Effector memory CD8-positive, alpha-beta T cell (primary cell): ENCODE measurements at regions not wholly inside any gene's neighbourhood (a gene's known extent, or its start where the extent isn't known, plus 50 kb on each side); places are given as distances from the start of the nearest gene placed in this dataset.
A peak's percentile ranks its signal among the peaks of the same experiment; 100 is the strongest.
"Not testable (repeated sequence)": the region's sequence is repeated elsewhere in the genome, so short reads cannot be mapped to it uniquely, and the experiment has no call there.

ENCODE experiments used
- ATAC-seq: fragments of 150-1000 bp; cut with Tn5 transposase; replicated peaks from 2 replicates; pipeline ENCODE4 v1.10.0; 2021; ENCODE audit warnings: mild to moderate bottlenecking, moderate library complexity
- DNase-seq, 3 experiments: peaks; one replicate each; pipeline ENCODE4 v3.0.0; 2021
- H3K27ac Mint-ChIP-seq, 2 donors: one replicate each; pipeline ENCODE4 v1.8.0; 2022; ENCODE audit warnings: mild to moderate bottlenecking in 2 of 2, mixed read lengths in 2 of 2, moderate library complexity in 2 of 2
- H3K27me3 Mint-ChIP-seq, 2 donors: one replicate each; pipeline ENCODE4 v1.8.0; 2022; ENCODE audit warnings: mixed read lengths in 2 of 2
- H3K36me3 Mint-ChIP-seq: one replicate; pipeline ENCODE4 v1.8.0; 2022; ENCODE audit warnings: mild to moderate bottlenecking, moderate library complexity, mixed read lengths; ENCODE audit not compliant: insufficient read depth
- H3K4me1 Mint-ChIP-seq, 2 donors: one replicate each; pipeline ENCODE4 v1.8.0; 2022; ENCODE audit warnings: low read depth in 2 of 2, mixed read lengths in 2 of 2
- H3K4me3 Mint-ChIP-seq, 2 donors: one replicate each; pipeline ENCODE4 v1.8.0; 2022; ENCODE audit warnings: mild to moderate bottlenecking in 2 of 2, mixed read lengths in 2 of 2, moderate library complexity in 2 of 2
- H3K9me3 Mint-ChIP-seq, 2 donors: one replicate each; pipeline ENCODE4 v1.8.0; 2022; ENCODE audit warnings: mixed read lengths in 2 of 2

GRCh38 chr9:63781817-63782439 lies 1503.1 kb downstream of the FOXD4L5 start:
- not testable (repeated sequence) for H3K27me3 Mint-ChIP-seq, H3K9me3 Mint-ChIP-seq, H3K4me3 Mint-ChIP-seq, H3K4me1 Mint-ChIP-seq, DNase-seq, H3K27ac Mint-ChIP-seq, H3K36me3 Mint-ChIP-seq
- peak; percentile 39 for ATAC-seq

GRCh38 chr9:63781390-63781789 lies 1503.6 kb downstream of the FOXD4L5 start:
- H3K4me3 Mint-ChIP-seq, H3K27ac Mint-ChIP-seq, DNase-seq, H3K27me3 Mint-ChIP-seq, H3K9me3 Mint-ChIP-seq, H3K36me3 Mint-ChIP-seq, H3K4me1 Mint-ChIP-seq: not testable (repeated sequence)
- ATAC-seq, result peak; percentile 100

GRCh38 chr9:63776220-63776619 lies 1508.8 kb downstream of the FOXD4L5 start:
- not testable (repeated sequence) for H3K27me3 Mint-ChIP-seq, ATAC-seq, H3K27ac Mint-ChIP-seq, H3K36me3 Mint-ChIP-seq, H3K4me3 Mint-ChIP-seq, DNase-seq, H3K4me1 Mint-ChIP-seq, H3K9me3 Mint-ChIP-seq

DNA sequence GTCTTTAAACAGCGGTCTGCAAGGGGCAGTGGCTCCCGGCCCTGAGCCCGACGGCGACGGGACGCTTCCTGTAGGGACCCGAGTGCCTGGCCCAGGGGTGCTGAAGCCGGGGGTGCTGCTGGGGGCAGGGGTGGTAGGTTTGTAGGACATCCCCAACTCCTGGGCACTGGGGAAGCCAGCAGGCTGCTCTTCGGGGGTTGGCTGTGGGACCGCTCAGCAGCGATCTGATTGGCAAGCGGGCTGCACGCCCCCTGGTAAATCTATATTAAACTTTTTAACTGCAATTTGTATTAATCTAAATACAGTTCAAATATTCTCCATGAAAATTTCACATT lies 1510.0 kb downstream of the FOXD4L5 start:
- H3K36me3 Mint-ChIP-seq, H3K9me3 Mint-ChIP-seq, H3K4me3 Mint-ChIP-seq, H3K27ac Mint-ChIP-seq, H3K27me3 Mint-ChIP-seq, DNase-seq, H3K4me1 Mint-ChIP-seq, ATAC-seq: not testable (repeated sequence)

DNA sequence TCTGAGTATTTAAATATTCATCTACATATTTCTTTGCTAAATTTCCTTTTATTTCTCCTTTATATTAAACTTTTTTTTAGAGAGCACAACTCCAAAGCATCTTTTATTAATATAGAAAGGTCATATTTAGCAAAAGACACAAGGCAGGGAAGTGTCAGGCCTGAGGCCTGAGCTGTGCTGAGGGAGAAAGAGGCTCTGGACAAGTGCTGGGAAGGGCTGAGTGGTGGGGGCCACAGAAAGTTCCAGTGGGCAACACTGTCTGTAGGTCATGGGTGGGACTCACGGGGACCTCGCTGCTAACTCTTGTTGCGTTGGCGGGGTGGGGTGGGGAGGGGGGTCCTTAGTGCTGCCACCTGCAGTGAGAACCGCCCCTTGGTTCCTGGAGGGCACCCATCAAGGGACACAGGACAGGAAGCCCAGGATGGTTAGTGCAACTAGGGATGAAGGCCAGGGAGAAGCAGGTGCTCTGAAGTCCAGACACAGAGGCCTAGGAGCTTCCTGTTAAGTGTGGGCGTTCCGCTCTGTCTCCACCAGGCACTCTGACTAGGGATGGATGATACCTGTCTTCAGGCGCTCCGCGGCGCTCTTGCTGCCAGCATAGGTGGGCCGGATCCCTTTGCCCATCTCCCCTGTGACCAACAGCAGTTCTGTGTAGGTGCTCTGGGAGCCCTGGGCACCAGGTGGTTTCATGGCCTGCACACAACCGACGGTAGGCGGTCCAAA lies 1510.5 kb downstream of the FOXD4L5 start:
- ATAC-seq, H3K27me3 Mint-ChIP-seq, H3K36me3 Mint-ChIP-seq, H3K27ac Mint-ChIP-seq, H3K4me3 Mint-ChIP-seq, DNase-seq, H3K9me3 Mint-ChIP-seq, H3K4me1 Mint-ChIP-seq: not testable (repeated sequence)

DNA sequence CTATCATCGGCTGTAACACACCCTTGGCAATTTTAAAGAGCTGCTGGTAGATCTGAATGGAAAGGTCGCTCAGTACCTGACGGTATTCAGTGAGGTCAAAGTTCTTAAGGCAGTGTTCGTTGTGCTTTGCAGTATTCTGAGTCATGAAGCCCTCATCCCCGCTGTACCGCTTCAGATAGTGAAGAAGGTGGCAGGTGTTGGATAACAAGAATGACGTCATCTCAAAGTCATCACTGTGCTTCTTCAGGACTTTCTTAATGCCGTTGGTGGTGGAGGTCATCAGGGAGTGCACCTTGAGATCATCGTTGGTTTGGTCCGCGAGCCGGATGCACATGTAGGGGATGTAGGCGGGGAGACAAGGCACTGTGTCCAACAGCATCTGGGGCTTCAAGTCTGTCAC lies 1522.8 kb downstream of the FOXD4L5 start:
- H3K4me1 Mint-ChIP-seq, H3K4me3 Mint-ChIP-seq: not testable (repeated sequence)

GRCh38 chr9:63729021-63729420 lies 1556.0 kb downstream of the FOXD4L5 start:
- H3K36me3 Mint-ChIP-seq, H3K9me3 Mint-ChIP-seq, H3K27me3 Mint-ChIP-seq: not testable (repeated sequence)

More for the DNA sequence above, 1522.8 kb downstream of the FOXD4L5 start:
- not testable (repeated sequence) for H3K36me3 Mint-ChIP-seq, H3K9me3 Mint-ChIP-seq, H3K27me3 Mint-ChIP-seq, H3K27ac Mint-ChIP-seq, ATAC-seq, DNase-seq

DNA sequence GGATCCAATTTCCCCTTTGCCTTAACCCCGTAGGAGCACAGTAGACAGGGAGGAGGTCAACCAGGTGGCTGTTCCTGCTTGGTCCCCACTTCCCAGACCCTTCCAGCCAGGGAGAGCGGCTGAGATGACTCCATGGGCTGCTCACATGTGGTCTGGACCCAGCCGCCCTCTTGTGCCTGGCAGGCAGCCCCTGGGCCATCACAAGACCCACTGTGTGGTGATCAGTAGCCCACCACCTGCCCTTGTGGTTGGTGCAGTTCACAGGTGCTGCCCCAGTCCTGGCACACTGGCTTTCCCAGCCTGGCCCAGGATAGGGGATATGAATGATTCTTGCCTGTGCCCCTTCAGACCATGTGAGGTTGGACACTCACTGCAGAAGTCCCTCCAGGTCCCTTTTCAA lies 1556.7 kb downstream of the FOXD4L5 start:
- Mint-ChIP-seq H3K27ac (no peak overlapping the region), H3K36me3 (no peaks in the 10 kb centered on the region)
- no peak for DNase-seq

More at GRCh38 chr9:63729021-63729420, 1556.0 kb downstream of the FOXD4L5 start:
- not testable (repeated sequence) for ATAC-seq, H3K27ac Mint-ChIP-seq, H3K4me3 Mint-ChIP-seq, DNase-seq, H3K4me1 Mint-ChIP-seq

DNA sequence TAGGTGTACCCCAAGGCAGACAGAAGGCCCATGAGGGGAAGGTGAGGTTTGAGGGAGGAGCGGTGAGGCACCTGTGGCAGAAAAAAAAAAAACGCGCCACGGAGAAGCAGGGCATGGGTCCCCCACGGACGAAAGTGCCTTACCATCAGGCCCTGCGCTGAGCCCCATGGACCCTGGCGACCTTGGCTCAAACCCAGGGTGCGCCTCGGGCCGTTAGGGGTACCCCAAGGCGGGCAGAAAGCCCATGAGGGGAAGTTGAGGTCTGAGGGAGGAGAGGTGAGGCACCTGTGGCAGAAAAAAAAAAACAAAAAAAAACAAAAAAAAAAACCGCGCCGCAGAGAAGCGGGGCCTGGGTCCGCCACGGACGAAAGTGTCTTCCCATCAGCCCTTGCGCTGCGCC lies 1576.7 kb downstream of the FOXD4L5 start:
- H3K36me3 Mint-ChIP-seq, ATAC-seq, H3K4me3 Mint-ChIP-seq, H3K27ac Mint-ChIP-seq, H3K27me3 Mint-ChIP-seq, H3K9me3 Mint-ChIP-seq, H3K4me1 Mint-ChIP-seq, DNase-seq: not testable (repeated sequence)

More for the DNA sequence above, 1556.7 kb downstream of the FOXD4L5 start:
- Mint-ChIP-seq H3K4me3 (no peak overlapping the region), H3K9me3 (no peaks in the 10 kb centered on the region), H3K27me3 (no peaks in the 10 kb centered on the region), H3K4me1 (no peaks in the 10 kb centered on the region)
- ATAC-seq, result no peak

- not testable (repeated sequence) for ATAC-seq, H3K27me3 Mint-ChIP-seq, H3K36me3 Mint-ChIP-seq, DNase-seq, H3K27ac Mint-ChIP-seq, H3K4me1 Mint-ChIP-seq, H3K4me3 Mint-ChIP-seq
- H3K9me3 Mint-ChIP-seq, result peaks cover 5 to 16% of the 10 kb centered on the region in 2 donors
Measured at GRCh38 chr9:63704456-63704855, 1580.6 kb downstream of the FOXD4L5 start.

DNA sequence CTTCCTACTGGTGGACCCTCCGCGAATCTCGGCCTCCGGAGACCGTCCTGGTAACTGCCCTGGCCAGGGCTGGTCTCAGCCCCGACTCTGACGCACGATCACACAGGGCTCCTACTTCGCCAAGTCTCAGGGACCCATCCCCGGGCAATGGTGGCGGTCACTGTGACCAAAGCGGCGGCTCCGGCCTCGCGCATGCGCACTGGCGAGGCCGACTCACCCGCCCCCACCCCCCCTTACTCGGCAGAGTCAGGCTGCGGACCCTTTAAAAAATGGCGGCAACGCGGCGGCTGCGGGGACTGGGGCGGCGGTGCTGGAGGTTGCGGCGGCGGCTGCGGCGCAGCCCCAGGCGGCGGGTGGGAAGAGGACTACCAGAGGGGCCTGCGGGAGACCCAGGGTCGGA lies 1581.3 kb downstream of the FOXD4L5 start:
- not testable (repeated sequence) for ATAC-seq

DNA sequence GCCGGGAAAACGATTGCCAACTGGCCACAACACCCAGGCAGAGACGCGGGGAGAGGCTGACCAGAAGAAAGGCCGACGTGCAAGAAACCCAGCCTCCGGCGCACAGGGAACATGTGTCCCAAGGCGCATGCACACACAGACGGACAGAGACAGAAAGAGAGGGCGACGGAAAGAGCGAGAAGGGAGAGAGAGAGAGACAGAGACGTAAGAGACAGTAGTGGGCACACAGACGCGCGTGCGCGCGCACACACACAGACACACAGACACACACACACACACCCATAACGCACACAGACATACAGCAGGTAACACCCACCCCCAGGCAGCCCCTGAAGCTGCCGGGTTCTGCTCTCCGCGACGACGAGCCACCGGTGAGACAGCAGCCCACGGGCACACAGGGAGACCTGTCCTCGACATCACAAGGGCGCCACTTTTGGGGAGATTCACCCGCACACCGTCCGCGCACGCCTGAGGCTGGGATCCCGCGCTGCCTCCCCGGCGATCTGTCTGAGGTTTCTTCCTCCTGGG lies 1581.8 kb downstream of the FOXD4L5 start:
- H3K9me3 Mint-ChIP-seq, result peaks cover 5 to 16% of the 10 kb centered on the region in 2 donors
- not testable (repeated sequence) for DNase-seq, ATAC-seq, H3K4me3 Mint-ChIP-seq, H3K4me1 Mint-ChIP-seq, H3K36me3 Mint-ChIP-seq, H3K27ac Mint-ChIP-seq, H3K27me3 Mint-ChIP-seq

More for the DNA sequence above, 1581.3 kb downstream of the FOXD4L5 start:
- H3K36me3 Mint-ChIP-seq, H3K27ac Mint-ChIP-seq, H3K4me1 Mint-ChIP-seq, H3K27me3 Mint-ChIP-seq, H3K4me3 Mint-ChIP-seq: not testable (repeated sequence)
- peaks cover 5 to 16% of the 10 kb centered on the region in 2 donors for H3K9me3 Mint-ChIP-seq
- DNase-seq, result peak in 1 of 3 experiments; percentile 3
